ENCODE measurements at regions not wholly inside any gene's neighbourhood (a gene's known extent, or its start where the extent isn't known, plus 50 kb on each side); places are given as distances from the start of the nearest gene placed in this dataset.
"Not testable (repeated sequence)": the region's sequence is repeated elsewhere in the genome, so short reads cannot be mapped to it uniquely, and the experiment has no call there.

DNA sequence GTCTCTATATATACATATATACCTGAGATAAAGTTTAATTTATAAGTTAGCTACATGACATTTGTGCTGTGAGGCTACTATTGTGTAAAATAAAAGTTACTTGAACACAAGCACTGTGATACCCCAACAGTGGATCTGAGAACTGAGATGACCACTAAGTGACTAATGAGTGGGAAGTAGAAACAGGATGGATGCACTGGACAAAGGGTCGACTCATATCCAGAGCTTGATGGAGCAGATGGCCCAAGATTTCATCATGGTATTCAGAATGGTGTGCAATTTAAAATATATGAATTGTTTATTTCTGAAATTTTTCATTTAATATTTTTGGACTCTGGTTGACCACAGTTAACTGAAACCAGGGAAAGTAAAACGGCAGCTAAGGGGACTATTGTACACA is 908.6 kb upstream of the MDGA2 start:
- no peak for DNase-seq (ENCODE audit: low spot score)
- Histone ChIP-seq H3K4me3 (no peak overlapping the region), H3K27ac (no peak overlapping the region)
- TF ChIP-seq, protein P1, sequence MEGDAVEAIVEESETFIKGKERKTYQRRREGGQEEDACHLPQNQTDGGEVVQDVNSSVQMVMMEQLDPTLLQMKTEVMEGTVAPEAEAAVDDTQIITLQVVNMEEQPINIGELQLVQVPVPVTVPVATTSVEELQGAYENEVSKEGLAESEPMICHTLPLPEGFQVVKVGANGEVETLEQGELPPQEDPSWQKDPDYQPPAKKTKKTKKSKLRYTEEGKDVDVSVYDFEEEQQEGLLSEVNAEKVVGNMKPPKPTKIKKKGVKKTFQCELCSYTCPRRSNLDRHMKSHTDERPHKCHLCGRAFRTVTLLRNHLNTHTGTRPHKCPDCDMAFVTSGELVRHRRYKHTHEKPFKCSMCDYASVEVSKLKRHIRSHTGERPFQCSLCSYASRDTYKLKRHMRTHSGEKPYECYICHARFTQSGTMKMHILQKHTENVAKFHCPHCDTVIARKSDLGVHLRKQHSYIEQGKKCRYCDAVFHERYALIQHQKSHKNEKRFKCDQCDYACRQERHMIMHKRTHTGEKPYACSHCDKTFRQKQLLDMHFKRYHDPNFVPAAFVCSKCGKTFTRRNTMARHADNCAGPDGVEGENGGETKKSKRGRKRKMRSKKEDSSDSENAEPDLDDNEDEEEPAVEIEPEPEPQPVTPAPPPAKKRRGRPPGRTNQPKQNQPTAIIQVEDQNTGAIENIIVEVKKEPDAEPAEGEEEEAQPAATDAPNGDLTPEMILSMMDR (IDR thresholded peaks at IDR 0.05), result no peak

- DNase-seq (ENCODE audit: low spot score), result no peak
- H3K4me3 ChIP-seq, result no peak overlapping the region
- H3K27ac ChIP-seq, result no peak overlapping the region
- TF ChIP-seq, protein P1 (IDR thresholded peaks at IDR 0.05), result no peak
Observed at GRCh38 chr14:48582938-48583337, 907.5 kb upstream of the MDGA2 start.

GRCh38 chr14:48580692-48581091 is 905.3 kb upstream of the MDGA2 start:
- TF ChIP-seq, protein P1 (IDR thresholded peaks at IDR 0.05), result no peak
- no peak for DNase-seq (ENCODE audit: low spot score)
- Histone ChIP-seq H3K4me3 (no peak overlapping the region), H3K27ac (no peak overlapping the region)

DNA sequence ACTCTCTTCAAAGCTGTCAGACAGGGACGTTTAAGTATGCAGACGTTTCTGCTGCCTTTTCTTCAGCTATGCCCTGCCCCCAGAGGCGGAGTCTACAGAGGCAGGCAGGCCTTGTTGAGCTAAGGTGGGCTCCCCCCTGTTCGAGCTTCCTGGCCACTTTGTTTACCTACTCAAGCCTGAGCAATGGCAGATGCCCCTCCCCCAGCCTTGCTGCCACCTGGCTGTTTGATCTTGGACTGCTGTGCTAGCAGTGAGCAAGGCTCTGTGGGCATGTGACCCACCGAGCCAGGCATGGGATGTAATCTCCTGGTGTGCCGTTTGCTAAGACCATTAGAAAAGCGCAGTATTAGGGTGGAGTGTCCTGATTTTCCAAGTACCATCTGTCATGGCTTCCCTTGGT is 900.4 kb upstream of the MDGA2 start:
- TF ChIP-seq, protein P1 (IDR thresholded peaks at IDR 0.05), result no peak
- Histone ChIP-seq H3K27ac (no peak overlapping the region), H3K4me3 (no peak overlapping the region)
- no peak for DNase-seq (ENCODE audit: low spot score)

GRCh38 chr14:48568688-48569087 is 893.3 kb upstream of the MDGA2 start:
- Histone ChIP-seq H3K27ac (no peak overlapping the region), H3K4me3 (no peak overlapping the region)
- no peak for DNase-seq (ENCODE audit: low spot score)
- TF ChIP-seq, protein P1 (IDR thresholded peaks at IDR 0.05), result no peak

DNA sequence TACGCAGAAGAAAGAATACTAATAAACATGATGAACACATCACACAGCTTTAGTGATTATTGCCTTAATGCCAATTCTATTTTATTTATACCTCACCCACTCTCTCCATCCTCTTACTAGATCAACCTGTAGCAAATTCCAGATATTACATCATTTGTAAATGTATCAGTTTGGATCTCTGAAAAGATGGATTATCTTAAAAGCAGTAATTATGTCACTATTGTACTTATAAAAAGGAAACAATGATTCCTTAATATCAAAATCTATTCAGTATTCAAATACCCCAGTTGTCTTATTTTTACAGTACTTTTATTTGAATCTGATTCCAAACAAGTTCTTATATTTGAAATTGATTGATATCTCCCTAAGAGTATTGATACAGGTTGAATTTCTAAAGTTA is 892.8 kb upstream of the MDGA2 start:
- no peak for DNase-seq (ENCODE audit: low spot score)
- no peak overlapping the region for H3K27ac ChIP-seq
- TF ChIP-seq, protein P1 (IDR thresholded peaks at IDR 0.05), result no peak
- H3K4me3 ChIP-seq, result no peak overlapping the region

DNA sequence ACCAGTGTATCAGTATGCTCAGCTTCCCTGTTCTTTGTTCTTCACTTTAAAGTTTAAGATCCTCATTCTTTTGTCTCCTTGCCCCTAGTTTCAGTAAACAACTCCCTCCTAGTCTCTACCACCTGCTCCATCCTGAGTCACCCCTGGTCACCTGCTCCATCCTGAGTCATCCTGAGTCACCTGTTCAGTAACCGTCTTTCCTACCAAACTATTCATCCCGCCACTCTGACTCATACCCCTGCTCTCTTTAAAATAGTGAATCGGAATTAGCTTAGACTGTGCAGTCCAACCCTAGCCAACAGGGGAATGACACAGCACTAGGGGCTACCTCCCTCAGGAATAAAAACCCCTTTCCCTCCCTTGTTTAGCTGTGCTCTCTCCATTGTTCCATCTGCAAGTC is 888.1 kb upstream of the MDGA2 start:
- TF ChIP-seq, protein P1 (IDR thresholded peaks at IDR 0.05), result no peak
- Histone ChIP-seq H3K27ac (no peak overlapping the region), H3K4me3 (no peak overlapping the region)
- DNase-seq (ENCODE audit: low spot score), result no peak

DNA sequence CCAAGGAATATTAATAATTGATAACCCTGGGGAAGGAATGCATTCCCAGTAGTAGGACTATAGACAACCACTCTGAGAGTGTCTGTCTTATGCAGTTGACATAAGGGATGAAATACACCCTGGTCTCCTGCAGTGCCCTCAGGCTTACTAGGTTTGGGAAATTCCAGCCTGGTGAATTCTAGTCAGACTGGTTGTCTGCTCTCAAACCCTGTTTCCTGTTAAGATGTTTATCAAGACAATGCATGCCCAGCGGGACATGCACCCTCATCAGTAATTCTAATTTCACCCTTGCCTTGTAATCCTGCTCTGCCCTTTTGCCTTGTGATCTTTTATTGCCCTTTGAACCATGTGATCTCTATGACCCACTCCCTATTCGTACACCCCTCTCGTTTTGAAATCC is 886.0 kb upstream of the MDGA2 start:
- DNase-seq (ENCODE audit: low spot score); H3K27ac ChIP-seq; H3K4me3 ChIP-seq: not testable (repeated sequence)

All from coronary artery (tissue), 2 donors.